H9 (cell line): ENCODE measurements at regions not wholly inside any gene's neighbourhood (a gene's known extent, or its start where the extent isn't known, plus 50 kb on each side); places are given as distances from the start of the nearest gene placed in this dataset.

Experiments
- DNase-seq: peaks from one replicate; pipeline ENCODE4 v3.0.0-alpha.2; 2017
- H2AFZ ChIP-seq: one replicate; pipeline ENCODE4 v1.6.1; 2013; ENCODE audit warnings: mild to moderate bottlenecking, low read length, control low read depth, moderate library complexity
- H2AK5ac ChIP-seq: 2 replicates; pipeline ENCODE4 v1.6.1; 2013; ENCODE audit warnings: low read length, control low read depth, mixed read lengths; ENCODE audit not compliant: insufficient read length
- H2BK120ac ChIP-seq: one replicate; pipeline ENCODE4 v1.6.1; 2013; ENCODE audit warnings: low read depth, mild to moderate bottlenecking, low read length, control low read depth, inconsistent platforms; ENCODE audit not compliant: poor library complexity, severe bottlenecking
- H2BK12ac ChIP-seq: 2 replicates; pipeline ENCODE4 v1.6.1; 2013; ENCODE audit warnings: low read length, control low read depth, mixed read lengths, low read depth; ENCODE audit not compliant: insufficient read length
- H2BK15ac ChIP-seq: 2 replicates; pipeline ENCODE4 v1.6.1; 2013; ENCODE audit warnings: low read depth, low read length, control low read depth
- H2BK20ac ChIP-seq: one replicate; pipeline ENCODE4 v1.6.1; 2013; ENCODE audit warnings: low read depth, mild to moderate bottlenecking, low read length, control low read depth, inconsistent platforms; ENCODE audit not compliant: poor library complexity, severe bottlenecking
- H2BK5ac ChIP-seq: 2 replicates; pipeline ENCODE4 v1.6.1; 2013; ENCODE audit warnings: low read length, control low read depth, mixed read lengths; ENCODE audit not compliant: insufficient read length
- H3K14ac ChIP-seq: 2 replicates; pipeline ENCODE4 v1.6.1; 2013; ENCODE audit warnings: low read length, control low read depth; ENCODE audit not compliant: insufficient read depth
- H3K18ac ChIP-seq: 2 replicates; pipeline ENCODE4 v1.6.1; 2013; ENCODE audit warnings: low read depth, mild to moderate bottlenecking, mixed read lengths, low read length, control low read depth; ENCODE audit not compliant: insufficient read length
- H3K23ac ChIP-seq: 2 replicates; pipeline ENCODE4 v1.6.1; 2013; ENCODE audit warnings: low read length, control low read depth, mixed read lengths, low read depth; ENCODE audit not compliant: insufficient read length
- H3K23me2 ChIP-seq: 2 replicates; pipeline ENCODE4 v1.6.1; 2013; ENCODE audit warnings: low read depth, mild to moderate bottlenecking, mixed read lengths, low read length, control low read depth; ENCODE audit not compliant: insufficient read length, poor library complexity, severe bottlenecking
- H3K27ac ChIP-seq: 2 replicates; pipeline ENCODE4 v1.5.1; 2013; ENCODE audit warnings: low read length, control low read depth, mixed read lengths, low read depth; ENCODE audit not compliant: insufficient read length
- H3K27me3 ChIP-seq: 2 replicates; pipeline ENCODE4 v1.6.1; 2013; ENCODE audit warnings: low read length, control low read depth, inconsistent platforms; ENCODE audit not compliant: insufficient read depth
- H3K4ac ChIP-seq: 2 replicates; pipeline ENCODE4 v1.6.1; 2013; ENCODE audit warnings: low read depth, mild to moderate bottlenecking, control low read depth, inconsistent platforms, low read length, moderate library complexity
- H3K4me1 ChIP-seq: 2 replicates; pipeline ENCODE4 v1.6.1; 2013; ENCODE audit warnings: low read length, control low read depth, inconsistent platforms; ENCODE audit not compliant: insufficient read depth
- H3K4me2 ChIP-seq: 2 replicates; pipeline ENCODE4 v1.6.1; 2013; ENCODE audit warnings: low read length, control low read depth, mixed read lengths; ENCODE audit not compliant: insufficient read length, insufficient read depth
- H3K56ac ChIP-seq: 2 replicates; pipeline ENCODE4 v1.6.1; 2013; ENCODE audit warnings: low read depth, mild to moderate bottlenecking, mixed read lengths, low read length, control low read depth; ENCODE audit not compliant: insufficient read length
- H3K79me1 ChIP-seq: 2 replicates; pipeline ENCODE4 v1.6.1; 2013; ENCODE audit warnings: low read depth, mild to moderate bottlenecking, moderate library complexity, low read length, control low read depth, inconsistent platforms; ENCODE audit not compliant: insufficient read depth, poor library complexity, severe bottlenecking
- H3K79me2 ChIP-seq: 2 replicates; pipeline ENCODE4 v1.6.1; 2013; ENCODE audit warnings: low read length, control low read depth, inconsistent platforms; ENCODE audit not compliant: insufficient read depth
- H3K9ac ChIP-seq: 2 replicates; pipeline ENCODE4 v1.6.1; 2013; ENCODE audit warnings: low read length, control low read depth, mixed read lengths; ENCODE audit not compliant: insufficient read length; ENCODE audit errors: extremely low read depth
- H3K9me3 ChIP-seq: one replicate; pipeline ENCODE4 v1.6.1; 2013; ENCODE audit warnings: low read depth, low read length, inconsistent platforms; ENCODE audit not compliant: control insufficient read depth
- H3T11ph ChIP-seq: one replicate; pipeline ENCODE4 v1.6.1; 2013; ENCODE audit warnings: mild to moderate bottlenecking, low read length, control low read depth, inconsistent platforms
- H4K20me1 ChIP-seq: one replicate; pipeline ENCODE4 v1.6.1; 2013; ENCODE audit not compliant: control insufficient read depth, insufficient read length, insufficient read depth
- H4K5ac ChIP-seq: 2 replicates; pipeline ENCODE4 v1.6.1; 2013; ENCODE audit warnings: low read depth, mild to moderate bottlenecking, mixed read lengths, low read length, control low read depth; ENCODE audit not compliant: insufficient read length
- H4K8ac ChIP-seq: replicated peaks from 2 replicates; pipeline ENCODE4 v1.6.1; 2013; ENCODE audit warnings: low read length, control low read depth, mixed read lengths, low read depth; ENCODE audit not compliant: insufficient read length
- H4K91ac ChIP-seq: 2 replicates; pipeline ENCODE4 v1.6.1; 2013; ENCODE audit warnings: low read depth, mild to moderate bottlenecking, moderate library complexity, mixed read lengths, low read length, control low read depth; ENCODE audit not compliant: insufficient read length
- H3K27ac Mint-ChIP-seq, 3 experiments: 2 replicates in 2 of 3; 3 replicates in 1 of 3; pipeline ENCODE4 v1.8.0; 2020 to 2021; ENCODE audit warnings: mixed read lengths in 3 of 3, mild to moderate bottlenecking in 1 of 3, moderate library complexity in 1 of 3
- H3K27me3 Mint-ChIP-seq: 2 replicates; pipeline ENCODE4 v1.8.0; 2021; ENCODE audit warnings: low read depth, mild to moderate bottlenecking, moderate library complexity, mixed read lengths
- H3K36me3 Mint-ChIP-seq, 3 experiments: 2 replicates in 2 of 3; 3 replicates in 1 of 3; pipeline ENCODE4 v1.8.0; 2020 to 2021; ENCODE audit warnings: low read depth in 3 of 3, mixed read lengths in 3 of 3; ENCODE audit not compliant: insufficient read depth in 1 of 3
- H3K4me1 Mint-ChIP-seq, 2 experiments: 2 replicates each; pipeline ENCODE4 v1.8.0; 2020; ENCODE audit warnings: mixed read lengths in 2 of 2
- H3K4me3 Mint-ChIP-seq, 2 experiments: 2 replicates in 1 of 2; 3 replicates in 1 of 2; pipeline ENCODE4 v1.8.0; 2020 to 2021; ENCODE audit warnings: mild to moderate bottlenecking in 2 of 2, mixed read lengths in 2 of 2, moderate library complexity in 1 of 2
- H3K9me3 Mint-ChIP-seq, 2 experiments: 2 replicates in 1 of 2; 3 replicates in 1 of 2; pipeline ENCODE4 v1.8.0; 2020; ENCODE audit warnings: mild to moderate bottlenecking in 2 of 2, mixed read lengths in 2 of 2, moderate library complexity in 1 of 2
- CTCF ChIP-seq: fragments of 200-600 bp; sonication (generic); conservative IDR thresholded peaks from 3 replicates; pipeline ENCODE4 v1.8.0; 2021; ENCODE audit warnings: antibody characterized with exemption, mild to moderate bottlenecking
- WGBS: extraction: QIAGEN DNeasy Blood & Tissue Kit; methylation state at CpG from one replicate; pipeline ENCODE4 v1.1.7; 2013; ENCODE audit warnings: missing lambda C conversion rate, low lambda C conversion rate, mixed read lengths; ENCODE audit not compliant: insufficient read length; ENCODE audit errors: extremely low coverage; 5-methylcytosine and 5-hydroxymethylcytosine counted together

GRCh38 chr3:59473636-59474035 is 423.8 kb upstream of the CFAP20DC start:
- Mint-ChIP-seq H3K27me3 (peaks cover 9% of the 10 kb centered on the region), H3K9me3 (peaks cover 7 to 14% of the 10 kb centered on the region in 2 experiments; a peak in 4 of 5 replicates), H3K4me1 (no peaks in the 10 kb centered on the region), H3K27ac (no peak overlapping the region), H3K4me3 (no peak overlapping the region), H3K36me3 (peaks cover 0 to 7% (median 4%) of the 10 kb centered on the region in 3 experiments; a peak in 2 of 7 replicates)
- no CpG with 5 or more reads among the region's 4 CpGs for WGBS
- Histone ChIP-seq H3T11ph (no peak overlapping the region), H4K91ac (no peak overlapping the region), H3K4me2 (no peak overlapping the region), H3K14ac (no peak overlapping the region), H4K20me1 (no peaks in the 10 kb centered on the region), H3K4me1 (no peaks in the 10 kb centered on the region), H4K5ac (no peak overlapping the region), H3K9me3 (no peaks in the 10 kb centered on the region), H2AFZ (no peak overlapping the region), H3K9ac (no peak overlapping the region), H3K79me1 (no peaks in the 10 kb centered on the region), H2BK20ac (no peak overlapping the region), H3K4ac (no peak overlapping the region), H2BK5ac (no peak overlapping the region), H3K27me3 (no peaks in the 10 kb centered on the region), H2BK12ac (no peak overlapping the region), H3K56ac (no peak overlapping the region), H2AK5ac (no peak overlapping the region), H2BK15ac (no peak overlapping the region), H4K8ac (no peak overlapping the region), H3K27ac (no peak overlapping the region), H3K18ac (no peak overlapping the region), H2BK120ac (no peak overlapping the region), H3K23ac (no peak overlapping the region), H3K79me2 (no peaks in the 10 kb centered on the region), H3K23me2 (no peaks in the 10 kb centered on the region)
- DNase-seq = no peak
- TF ChIP-seq CTCF = no peak
